H1 (cell line): ENCODE measurements at regions not wholly inside any gene's neighbourhood (a gene's known extent, or its start where the extent isn't known, plus 50 kb on each side); places are given as distances from the start of the nearest gene placed in this dataset.

Experiments
- CTCF ChIA-PET: fragments of 300-600 bp; sonication (Branson Sonifier 250); formaldehyde crosslinking; loops from one replicate; lab custom pipeline; 2021; ENCODE audit not compliant: partially characterized antibody; lab: Charles Lee
- POLR2A ChIA-PET: fragments of 300-600 bp; sonication (Branson Sonifier 250); formaldehyde crosslinking; loops from one replicate; lab custom pipeline; 2021; ENCODE audit warnings: inconsistent platforms; ENCODE audit not compliant: partially characterized antibody; lab: Charles Lee
- DNase-seq, 2 experiments: peaks; one replicate each; pipeline versions ENCODE4 v3.0.0 to v3.0.0-alpha.2; 2010 to 2022; ENCODE audit warnings: low spot score in 2 of 2, low read depth in 1 of 2, mixed read lengths in 1 of 2
- FAIRE-seq: peaks from 2 replicates; lab custom pipeline; 2011; peaks lifted over from hg19 to GRCh38; lab: Jason Lieb, UNC
- H2AFZ ChIP-seq: 2 replicates; pipeline ENCODE4 v1.8.1; 2012; ENCODE audit warnings: low read length, inconsistent platforms
- H2AK5ac ChIP-seq: 2 replicates; pipeline ENCODE4 v1.6.1; 2013; ENCODE audit warnings: low read depth, low read length
- H2BK120ac ChIP-seq: replicated peaks from 2 replicates; pipeline ENCODE3; 2013; ENCODE audit warnings: low read depth, low read length, inconsistent platforms
- H2BK12ac ChIP-seq: 2 replicates; pipeline ENCODE4 v1.6.1; 2013; ENCODE audit warnings: low read depth, low read length
- H2BK15ac ChIP-seq: 2 replicates; pipeline ENCODE4 v1.6.1; 2013; ENCODE audit warnings: low read length
- H2BK20ac ChIP-seq: 2 replicates; pipeline ENCODE4 v1.6.1; 2013; ENCODE audit warnings: low read length
- H2BK5ac ChIP-seq: 2 replicates; pipeline ENCODE4 v1.6.1; 2013; ENCODE audit warnings: low read depth, low read length
- H3K14ac ChIP-seq: 2 replicates; pipeline ENCODE4 v1.6.1; 2013; ENCODE audit warnings: inconsistent platforms; ENCODE audit not compliant: insufficient read length
- H3K18ac ChIP-seq: 2 replicates; pipeline ENCODE4 v1.6.1; 2013; ENCODE audit warnings: low read length; ENCODE audit errors: extremely low read depth
- H3K23ac ChIP-seq: 2 replicates; pipeline ENCODE4 v1.6.1; 2013; ENCODE audit warnings: inconsistent platforms; ENCODE audit not compliant: insufficient read length
- H3K23me2 ChIP-seq: 2 replicates; pipeline ENCODE4 v1.6.1; 2013; ENCODE audit warnings: low read depth, low read length
- H3K27ac ChIP-seq: 2 replicates; pipeline ENCODE4 v1.6.1; 2011; ENCODE audit warnings: low read depth, low read length, inconsistent platforms
- H3K27me3 ChIP-seq, 4 experiments: replicated peaks in 1 of 4; 1 replicate in 1 of 4; 2 replicates in 3 of 4; pipeline versions ENCODE4 v1.6.1 to v1.8.1; 2011 to 2013; ENCODE audit warnings: low read length in 3 of 4, mild to moderate bottlenecking in 3 of 4, inconsistent platforms in 2 of 4, mixed read lengths in 2 of 4, moderate library complexity in 1 of 4; ENCODE audit not compliant: control insufficient read depth in 3 of 4, insufficient read depth in 3 of 4; ENCODE audit errors: extremely low read depth in 1 of 4
- H3K36me3 ChIP-seq, 4 experiments: 2 replicates each; pipeline versions ENCODE4 v1.6.1 to v1.8.1; 2011 to 2013; ENCODE audit warnings: mild to moderate bottlenecking in 4 of 4, low read length in 3 of 4, moderate library complexity in 2 of 4, control low read depth in 1 of 4, inconsistent platforms in 1 of 4; ENCODE audit not compliant: insufficient read depth in 4 of 4, control insufficient read depth in 2 of 4
- H3K4ac ChIP-seq: replicated peaks from 2 replicates; pipeline ENCODE3; 2013; ENCODE audit warnings: low read length, low read depth, mixed read lengths, inconsistent platforms; ENCODE audit not compliant: insufficient read length
- H3K4me1 ChIP-seq, 4 experiments: replicated peaks in 1 of 4; 1 replicate in 1 of 4; 2 replicates in 3 of 4; pipeline versions ENCODE4 v1.6.1 to v1.8.1; 2011 to 2013; ENCODE audit warnings: low read length in 3 of 4, inconsistent platforms in 2 of 4, mixed read lengths in 1 of 4; ENCODE audit not compliant: insufficient read depth in 4 of 4, control insufficient read depth in 3 of 4
- H3K4me2 ChIP-seq, 2 experiments: 2 replicates each; pipeline versions ENCODE4 v1.6.1 to v1.8.1; 2011 to 2013; ENCODE audit warnings: low read depth in 2 of 2, low read length in 2 of 2, control low read depth in 1 of 2, inconsistent platforms in 1 of 2, mild to moderate bottlenecking in 1 of 2; ENCODE audit not compliant: insufficient read depth in 1 of 2
- H3K4me3 ChIP-seq, 4 experiments: fragments of 200-600, 300-600 bp in 1 of 4; sonication (generic), shearing (Covaris generic), sonication (Bioruptor Twin) in 1 of 4; 2 replicates each; pipeline versions ENCODE4 v1.5.1 to v1.8.1; 2011 to 2016; ENCODE audit warnings: low read length in 4 of 4, low read depth in 3 of 4, control low read depth in 2 of 4, inconsistent platforms in 2 of 4, mild to moderate bottlenecking in 2 of 4, mixed read lengths in 1 of 4, moderate library complexity in 1 of 4; ENCODE audit not compliant: insufficient read depth in 2 of 4; ENCODE audit errors: extremely low read depth in 1 of 4
- H3K56ac ChIP-seq: replicated peaks from 2 replicates; pipeline ENCODE3; 2013; ENCODE audit warnings: low read depth, mild to moderate bottlenecking, mixed read lengths, low read length, inconsistent platforms; ENCODE audit not compliant: insufficient read length
- H3K79me1 ChIP-seq: 2 replicates; pipeline ENCODE4 v1.6.1; 2013; ENCODE audit warnings: low read depth, low read length, control low read depth
- H3K79me2 ChIP-seq, 2 experiments: 2 replicates each; pipeline versions ENCODE4 v1.6.1 to v1.8.1; 2012 to 2013; ENCODE audit warnings: low read length in 2 of 2, mild to moderate bottlenecking in 2 of 2, inconsistent platforms in 1 of 2; ENCODE audit not compliant: insufficient read depth in 2 of 2, control insufficient read depth in 1 of 2
- H3K9ac ChIP-seq, 4 experiments: replicated peaks in 1 of 4; 1 replicate in 1 of 4; 2 replicates in 3 of 4; pipeline versions ENCODE4 v1.6.1 to v1.8.1; 2011 to 2013; ENCODE audit warnings: low read depth in 3 of 4, low read length in 3 of 4, control low read depth in 2 of 4, mild to moderate bottlenecking in 2 of 4, moderate library complexity in 2 of 4, inconsistent platforms in 1 of 4; ENCODE audit errors: extremely low read depth in 1 of 4
- H3K9me3 ChIP-seq, 2 experiments: 2 replicates each; pipeline versions ENCODE4 v1.6.1 to v1.8.1; 2012 to 2013; ENCODE audit warnings: mild to moderate bottlenecking in 2 of 2, moderate library complexity in 2 of 2, control low read depth in 1 of 2, inconsistent platforms in 1 of 2, low read depth in 1 of 2, low read length in 1 of 2, mixed read lengths in 1 of 2; ENCODE audit not compliant: insufficient read depth in 2 of 2
- H4K20me1 ChIP-seq, 2 experiments: replicated peaks in 1 of 2; 2 replicates each; pipeline versions ENCODE3 to v1.8.1; 2011 to 2013; ENCODE audit warnings: inconsistent platforms in 2 of 2, low read length in 2 of 2, mild to moderate bottlenecking in 1 of 2; ENCODE audit not compliant: insufficient read depth in 2 of 2, control insufficient read depth in 1 of 2
- H4K5ac ChIP-seq: 2 replicates; pipeline ENCODE4 v1.6.1; 2013; ENCODE audit warnings: low read length, low read depth, mixed read lengths, inconsistent platforms; ENCODE audit not compliant: insufficient read length
- H4K8ac ChIP-seq: 2 replicates; pipeline ENCODE4 v1.8.0; 2013; ENCODE audit warnings: mild to moderate bottlenecking, moderate library complexity, low read length, inconsistent platforms; ENCODE audit not compliant: insufficient read depth; ENCODE audit errors: extremely low read depth
- H4K91ac ChIP-seq: replicated peaks from 2 replicates; pipeline ENCODE3; 2013; ENCODE audit warnings: low read length, mixed read lengths, inconsistent platforms; ENCODE audit not compliant: insufficient read length
- CHD2 ChIP-seq: IDR thresholded peaks from 2 replicates; pipeline ENCODE4 v1.6.1; 2012; ENCODE audit warnings: low read length, improper control_type of control experiment
- WGBS, 2 experiments: shearing (Covaris generic) in 1 of 2; methylation state at CpG; one replicate each; pipeline versions ENCODE4 v1.1.6 to v1.1.7; 2013 to 2015; ENCODE audit warnings: low lambda C conversion rate in 2 of 2, mixed read lengths in 2 of 2, inconsistent platforms in 1 of 2, low coverage in 1 of 2, missing lambda C conversion rate in 1 of 2; ENCODE audit not compliant: insufficient replicate concordance in 2 of 2, insufficient coverage in 1 of 2, insufficient read length in 1 of 2; ENCODE audit errors: extremely low coverage in 1 of 2, missing lambda C conversion rate in 1 of 2; 5-methylcytosine and 5-hydroxymethylcytosine counted together

DNA sequence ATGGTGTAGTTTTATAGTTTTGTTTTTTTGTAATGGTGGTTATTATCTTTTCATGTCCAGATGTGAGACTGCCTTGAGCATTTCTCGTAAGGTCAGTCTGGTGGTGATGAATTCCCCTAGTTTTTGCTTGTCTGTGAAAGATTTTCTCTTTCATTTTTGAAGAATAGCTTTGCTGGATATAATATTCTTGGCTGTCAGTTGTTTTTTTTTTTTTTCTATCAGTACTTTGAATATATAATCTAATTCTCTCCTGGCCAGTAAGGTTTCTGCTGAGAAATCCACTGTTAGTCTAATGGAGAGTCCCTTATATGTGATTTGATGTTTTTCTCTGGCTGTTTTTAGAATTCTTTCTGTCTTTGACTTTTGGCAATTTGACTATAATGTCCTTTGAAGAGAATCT lies 106.9 kb downstream of the CARTPT start:
- Histone ChIP-seq H2BK120ac (no peak overlapping the region), H3K4ac (no peak overlapping the region), H2BK12ac (no peak overlapping the region), H3K14ac (no peak overlapping the region), H3K23me2 (no peaks in the 10 kb centered on the region), H2AK5ac (no peak overlapping the region), H3K4me3 (no peak overlapping the region), H3K9ac (no peak overlapping the region), H3K18ac (no peak overlapping the region), H2BK15ac (no peak overlapping the region), H3K79me2 (no peaks in the 10 kb centered on the region), H4K5ac (no peak overlapping the region), H3K4me2 (no peak overlapping the region), H3K4me1 (peaks cover 0 to 2% (median 0%) of the 10 kb centered on the region in 4 experiments; a peak in 1 of 7 replicates), H3K36me3 (no peaks in the 10 kb centered on the region), H3K56ac (no peak overlapping the region), H2BK20ac (no peak overlapping the region), H2AFZ (no peak overlapping the region), H3K27ac (no peak overlapping the region), H3K79me1 (no peaks in the 10 kb centered on the region), H4K8ac (no peak overlapping the region), H3K9me3 (peaks cover 6 to 14% of the 10 kb centered on the region in 2 experiments; a peak in 3 of 4 replicates), H3K27me3 (no peaks in the 10 kb centered on the region), H2BK5ac (no peak overlapping the region), H4K20me1 (no peaks in the 10 kb centered on the region), H3K23ac (no peak overlapping the region), H4K91ac (no peak overlapping the region)
- FAIRE-seq = no peak
- TF ChIP-seq CHD2 = no peak
- 90% methylated on average over 1 of the region's 1 CpG; no CpG with 5 or more reads in 1 of the 2 experiments for WGBS, 2 experiments
- DNase-seq = no peak
- CTCF ChIA-PET = no interaction called here
- POLR2A ChIA-PET = interaction anchor here (0.6 kb wide), 1 partner anchor 31 kb away, joined by 4 read pairs; no protein-coding TSS in a partner anchor
